ENCODE measurements at regions not wholly inside any gene's neighbourhood (a gene's known extent, or its start where the extent isn't known, plus 50 kb on each side); places are given as distances from the start of the nearest gene placed in this dataset.
A peak's percentile ranks its signal among the peaks of the same experiment; 100 is the strongest.

DNA sequence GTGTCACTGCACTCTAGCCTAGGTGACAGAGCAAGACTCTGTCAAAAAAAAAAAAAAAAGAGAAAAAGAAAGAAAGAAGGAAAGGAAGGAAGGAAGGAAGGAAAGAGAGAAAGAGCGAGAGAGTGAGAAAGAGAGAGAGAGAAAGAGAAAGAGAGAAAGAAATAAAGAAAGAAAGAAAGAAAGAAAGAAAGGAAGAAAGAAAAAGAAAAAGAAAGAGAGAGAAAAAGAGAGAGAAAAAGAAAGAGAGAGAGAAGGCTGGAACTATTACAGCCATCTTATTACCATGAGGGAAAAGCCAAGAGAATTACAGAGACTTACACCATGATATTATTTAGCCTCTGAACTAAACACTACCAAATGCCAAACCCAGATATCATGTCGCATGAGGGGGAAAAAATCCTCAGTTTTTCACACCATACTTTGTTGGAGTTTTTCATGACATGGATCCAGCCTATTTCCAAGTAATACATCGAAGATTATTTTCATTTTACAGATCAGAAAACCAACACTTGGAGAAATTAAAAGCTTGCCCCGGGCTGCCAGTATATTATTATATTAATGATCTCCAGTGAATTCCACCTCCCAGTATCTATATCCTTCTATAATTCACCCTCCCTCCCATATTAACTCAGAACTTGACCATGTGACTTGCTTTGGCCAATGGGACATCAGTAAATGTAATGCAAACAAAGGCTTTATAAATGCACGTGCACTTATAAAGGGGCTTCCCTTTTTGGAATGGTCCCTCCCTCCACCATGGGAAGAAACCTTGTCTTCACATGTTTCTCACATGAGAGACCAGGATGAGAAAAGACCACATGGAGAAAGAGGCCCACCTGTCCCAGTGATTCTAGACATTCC lies 148.6 kb downstream of the MIS18A start:
- no peak overlapping the region for H3K4me2 ChIP-seq (ENCODE audit: low read depth, low read length, poor library complexity, severe bottlenecking)
- no peak overlapping the region for H3K27ac ChIP-seq (ENCODE audit: low read length)
- peak; percentile 44 for DNase-seq
- no peaks in the 10 kb centered on the region for H3K4me1 ChIP-seq (ENCODE audit: low read length)
- H2AFZ ChIP-seq (ENCODE audit: low read length), result no peak overlapping the region
- no peaks in the 10 kb centered on the region for H4K20me1 ChIP-seq (ENCODE audit: insufficient read depth, low read depth, low read length)
- H3K36me3 ChIP-seq (ENCODE audit: insufficient read depth, low read length), result no peaks in the 10 kb centered on the region
- no peaks in the 10 kb centered on the region for H3K27me3 ChIP-seq (ENCODE audit: low read length)
- no peak overlapping the region for H3K4me3 ChIP-seq (ENCODE audit: low read length)
- no peaks in the 10 kb centered on the region for H3K9me3 ChIP-seq (ENCODE audit: low read length)
- H3K9ac ChIP-seq (ENCODE audit: low read length), result no peak overlapping the region
- no peaks in the 10 kb centered on the region for H3K9me2 ChIP-seq (replicated peaks; ENCODE audit: insufficient read depth, low read length)
- no peaks in the 10 kb centered on the region for H3K79me2 ChIP-seq (ENCODE audit: low read length)

DNA sequence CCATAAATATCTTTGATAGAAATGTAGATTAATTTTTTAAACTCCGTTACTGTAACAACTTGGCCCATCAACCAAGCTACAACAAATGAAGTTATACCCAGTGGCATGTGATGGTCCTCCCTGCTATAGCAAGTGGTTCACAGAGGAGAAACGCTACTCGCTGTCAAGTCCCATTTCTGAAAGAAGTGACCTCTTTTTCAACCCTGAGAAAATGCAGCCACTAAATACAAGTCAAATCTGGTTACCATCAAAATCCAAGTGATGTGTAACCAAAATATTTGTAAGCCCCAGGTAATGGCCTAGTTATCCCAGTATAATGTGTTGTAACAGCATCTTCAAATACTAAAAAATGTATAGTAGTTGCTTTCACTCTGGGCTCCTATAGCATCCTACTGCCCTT lies 151.8 kb downstream of the MIS18A start:
- H3K9ac ChIP-seq (ENCODE audit: low read length), result no peak overlapping the region

DNA sequence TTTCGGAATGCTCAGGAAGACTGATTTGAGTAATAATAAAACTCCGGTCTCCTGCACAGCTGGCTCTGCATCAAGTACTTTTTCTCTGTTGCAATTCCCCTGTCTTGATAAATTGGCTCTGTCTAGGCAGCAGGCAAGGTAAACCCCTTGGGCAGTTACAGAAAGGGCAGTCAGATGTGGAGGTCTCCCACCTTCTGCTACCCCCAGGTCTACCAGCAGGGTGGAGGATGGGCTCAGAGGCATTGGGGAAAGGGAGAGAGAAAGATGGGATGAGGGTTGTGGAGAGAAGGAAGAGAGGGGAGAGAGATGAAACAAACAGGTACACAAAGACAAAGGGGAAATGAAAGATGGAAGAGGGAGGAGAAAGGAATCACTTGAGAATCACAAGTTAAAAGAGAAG lies 156.8 kb downstream of the MIS18A start:
- Histone ChIP-seq H3K27me3 (ENCODE audit: low read length) (no peaks in the 10 kb centered on the region; the same call in 1 of the 2 replicates), H3K4me2 (ENCODE audit: low read depth, low read length, poor library complexity, severe bottlenecking) (no peak overlapping the region), H3K4me3 (ENCODE audit: low read length) (no peak overlapping the region), H3K79me2 (ENCODE audit: low read length) (no peaks in the 10 kb centered on the region), H3K9ac (ENCODE audit: low read length) (no peak overlapping the region), H4K20me1 (ENCODE audit: insufficient read depth, low read depth, low read length) (no peaks in the 10 kb centered on the region), H2AFZ (ENCODE audit: low read length) (no peak overlapping the region), H3K36me3 (ENCODE audit: insufficient read depth, low read length) (no peaks in the 10 kb centered on the region), H3K9me2 (replicated peaks; ENCODE audit: insufficient read depth, low read length) (no peaks in the 10 kb centered on the region), H3K4me1 (ENCODE audit: low read length) (no peaks in the 10 kb centered on the region), H3K27ac (ENCODE audit: low read length) (no peak overlapping the region), H3K9me3 (ENCODE audit: low read length) (no peaks in the 10 kb centered on the region)
- no peak for DNase-seq

More for the DNA sequence above, 151.8 kb downstream of the MIS18A start:
- H3K9me2 ChIP-seq (replicated peaks; ENCODE audit: insufficient read depth, low read length), result no peaks in the 10 kb centered on the region
- no peak overlapping the region for H3K27ac ChIP-seq (ENCODE audit: low read length)
- H2AFZ ChIP-seq (ENCODE audit: low read length), result no peak overlapping the region
- DNase-seq, result no peak
- no peak overlapping the region for H3K4me3 ChIP-seq (ENCODE audit: low read length)
- H3K4me1 ChIP-seq (ENCODE audit: low read length), result no peaks in the 10 kb centered on the region
- H3K36me3 ChIP-seq (ENCODE audit: insufficient read depth, low read length), result no peaks in the 10 kb centered on the region
- no peaks in the 10 kb centered on the region for H3K9me3 ChIP-seq (ENCODE audit: low read length)
- H4K20me1 ChIP-seq (ENCODE audit: insufficient read depth, low read depth, low read length), result no peaks in the 10 kb centered on the region
- H3K4me2 ChIP-seq (ENCODE audit: low read depth, low read length, poor library complexity, severe bottlenecking), result no peak overlapping the region
- H3K27me3 ChIP-seq (ENCODE audit: low read length), result no peaks in the 10 kb centered on the region; the same call in 1 of the 2 replicates
- no peaks in the 10 kb centered on the region for H3K79me2 ChIP-seq (ENCODE audit: low read length)

DNA sequence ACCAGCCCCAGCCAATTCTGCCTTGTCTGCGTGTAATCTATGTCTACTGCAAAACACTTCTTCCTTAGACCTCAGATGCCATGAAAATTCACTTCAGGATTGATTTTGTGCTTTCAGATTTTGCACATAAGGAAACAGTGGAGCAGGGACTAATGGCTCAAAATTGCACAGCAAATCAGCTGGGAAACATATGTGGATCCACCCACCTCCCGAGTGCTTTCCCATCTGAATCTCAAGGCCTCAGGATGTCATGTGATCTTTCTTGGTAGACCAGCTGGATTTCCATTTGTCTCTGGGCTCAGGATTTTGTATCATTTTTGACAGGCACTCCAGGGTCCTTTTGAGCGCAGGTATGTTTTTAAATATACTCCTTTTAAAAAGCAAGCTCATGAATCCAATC lies 158.6 kb downstream of the MIS18A start:
- Histone ChIP-seq H2AFZ (ENCODE audit: low read length) (no peak overlapping the region), H3K79me2 (ENCODE audit: low read length) (no peaks in the 10 kb centered on the region), H3K9ac (ENCODE audit: low read length) (no peak overlapping the region), H3K27me3 (ENCODE audit: low read length) (no peaks in the 10 kb centered on the region; the same call in 1 of the 2 replicates), H3K9me3 (ENCODE audit: low read length) (no peaks in the 10 kb centered on the region), H3K36me3 (ENCODE audit: insufficient read depth, low read length) (no peaks in the 10 kb centered on the region), H3K9me2 (replicated peaks; ENCODE audit: insufficient read depth, low read length) (no peaks in the 10 kb centered on the region), H3K4me1 (ENCODE audit: low read length) (no peaks in the 10 kb centered on the region), H3K4me2 (ENCODE audit: low read depth, low read length, poor library complexity, severe bottlenecking) (no peak overlapping the region), H3K4me3 (ENCODE audit: low read length) (no peak overlapping the region), H4K20me1 (ENCODE audit: insufficient read depth, low read depth, low read length) (no peaks in the 10 kb centered on the region), H3K27ac (ENCODE audit: low read length) (no peak overlapping the region)
- DNase-seq, result no peak

DNA sequence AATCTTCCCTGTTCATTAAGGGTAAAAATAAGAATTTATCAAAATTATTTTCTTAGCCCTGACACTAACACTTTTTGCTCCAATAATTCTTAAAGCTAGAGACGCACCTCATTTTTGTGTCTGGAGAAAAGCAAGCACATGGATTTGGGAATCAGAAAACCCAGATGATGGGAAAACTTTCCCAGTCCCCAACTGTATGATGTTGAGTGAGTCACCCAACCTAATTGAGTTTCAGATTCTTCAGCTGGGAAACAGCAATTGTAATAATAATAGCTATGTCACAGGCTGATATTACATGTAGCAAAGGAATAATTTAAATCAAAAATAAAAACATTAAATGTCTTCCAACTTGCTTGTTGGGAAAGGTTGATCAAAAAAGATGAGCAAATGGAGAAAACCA lies 159.0 kb downstream of the MIS18A start:
- H2AFZ ChIP-seq (ENCODE audit: low read length), result no peak overlapping the region

DNA sequence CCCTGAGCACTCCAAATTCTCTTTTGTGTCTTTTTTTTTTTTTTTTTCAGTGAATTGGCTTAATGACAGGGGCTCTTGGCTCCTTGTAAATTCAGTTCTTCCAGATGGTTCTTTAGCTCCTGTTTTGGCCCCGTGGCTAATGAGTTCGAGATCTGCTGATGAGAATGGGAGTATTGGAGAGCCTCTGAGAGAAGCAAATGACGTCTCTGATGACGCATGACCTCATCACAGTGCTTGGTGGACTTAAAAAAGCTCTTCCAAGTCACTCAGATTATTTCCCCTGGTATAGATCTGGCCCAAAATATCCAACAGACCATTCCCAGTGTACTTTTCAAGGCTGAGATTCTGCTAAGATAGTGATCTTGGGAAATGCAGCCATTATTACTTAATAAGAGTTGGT lies 159.5 kb downstream of the MIS18A start:
- no peak overlapping the region for H3K9ac ChIP-seq (ENCODE audit: low read length)
- DNase-seq, result no peak
- H3K27ac ChIP-seq (ENCODE audit: low read length), result no peak overlapping the region
- no peaks in the 10 kb centered on the region for H3K79me2 ChIP-seq (ENCODE audit: low read length)
- H3K27me3 ChIP-seq (ENCODE audit: low read length), result no peaks in the 10 kb centered on the region; the same call in 1 of the 2 replicates
- no peaks in the 10 kb centered on the region for H3K9me3 ChIP-seq (ENCODE audit: low read length)
- H4K20me1 ChIP-seq (ENCODE audit: insufficient read depth, low read depth, low read length), result no peaks in the 10 kb centered on the region
- H2AFZ ChIP-seq (ENCODE audit: low read length), result no peak overlapping the region
- H3K4me2 ChIP-seq (ENCODE audit: low read depth, low read length, poor library complexity, severe bottlenecking), result no peak overlapping the region
- no peaks in the 10 kb centered on the region for H3K9me2 ChIP-seq (replicated peaks; ENCODE audit: insufficient read depth, low read length)
- H3K36me3 ChIP-seq (ENCODE audit: insufficient read depth, low read length), result no peaks in the 10 kb centered on the region
- H3K4me1 ChIP-seq (ENCODE audit: low read length), result no peaks in the 10 kb centered on the region
- H3K4me3 ChIP-seq (ENCODE audit: low read length), result no peak overlapping the region

More for the DNA sequence above, 159.0 kb downstream of the MIS18A start:
- no peaks in the 10 kb centered on the region; the same call in 1 of the 2 replicates for H3K27me3 ChIP-seq (ENCODE audit: low read length)
- no peaks in the 10 kb centered on the region for H3K36me3 ChIP-seq (ENCODE audit: insufficient read depth, low read length)
- no peaks in the 10 kb centered on the region for H3K4me1 ChIP-seq (ENCODE audit: low read length)
- no peak overlapping the region for H3K9ac ChIP-seq (ENCODE audit: low read length)
- H4K20me1 ChIP-seq (ENCODE audit: insufficient read depth, low read depth, low read length), result no peaks in the 10 kb centered on the region
- no peak overlapping the region for H3K4me3 ChIP-seq (ENCODE audit: low read length)
- H3K27ac ChIP-seq (ENCODE audit: low read length), result no peak overlapping the region
- no peaks in the 10 kb centered on the region for H3K9me3 ChIP-seq (ENCODE audit: low read length)
- H3K9me2 ChIP-seq (replicated peaks; ENCODE audit: insufficient read depth, low read length), result no peaks in the 10 kb centered on the region
- no peak overlapping the region for H3K4me2 ChIP-seq (ENCODE audit: low read depth, low read length, poor library complexity, severe bottlenecking)
- DNase-seq, result no peak
- no peaks in the 10 kb centered on the region for H3K79me2 ChIP-seq (ENCODE audit: low read length)

DNA sequence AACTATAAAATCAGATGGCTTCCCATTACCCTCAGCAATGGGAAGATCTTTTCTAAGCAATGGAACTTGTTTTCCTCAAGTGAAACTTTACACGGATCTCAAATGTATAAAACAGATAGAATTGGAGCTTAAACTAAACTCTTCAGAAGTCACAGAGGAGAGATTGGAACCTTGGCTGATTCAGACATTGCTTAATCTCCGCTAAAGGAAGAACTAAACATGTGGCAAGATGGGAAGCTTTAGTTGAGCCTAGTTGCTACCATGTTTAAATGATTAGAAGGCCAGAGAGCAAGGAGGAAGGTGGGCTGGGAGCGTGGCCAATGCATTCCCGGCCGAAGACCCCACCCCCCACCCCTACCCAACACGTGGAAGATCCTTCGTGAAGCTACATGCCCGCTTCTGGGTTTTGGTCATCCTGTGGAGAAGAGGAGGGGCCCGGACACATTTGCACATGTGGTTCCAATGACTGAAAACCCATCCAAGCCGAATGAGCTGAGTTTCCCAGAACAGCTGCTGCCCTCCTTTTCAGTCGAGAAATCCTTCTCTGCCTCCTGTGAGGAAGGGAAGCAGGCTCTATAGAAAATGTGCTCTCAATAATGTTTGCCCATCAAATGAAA lies 164.3 kb downstream of the MIS18A start:
- Histone ChIP-seq H3K27ac (ENCODE audit: low read length) (no peak overlapping the region), H3K27me3 (ENCODE audit: low read length) (no peaks in the 10 kb centered on the region), H2AFZ (ENCODE audit: low read length) (no peak overlapping the region), H3K4me1 (ENCODE audit: low read length) (no peaks in the 10 kb centered on the region), H4K20me1 (ENCODE audit: insufficient read depth, low read depth, low read length) (no peaks in the 10 kb centered on the region), H3K9ac (ENCODE audit: low read length) (no peak overlapping the region), H3K36me3 (ENCODE audit: insufficient read depth, low read length) (no peaks in the 10 kb centered on the region), H3K9me2 (replicated peaks; ENCODE audit: insufficient read depth, low read length) (no peaks in the 10 kb centered on the region), H3K4me2 (ENCODE audit: low read depth, low read length, poor library complexity, severe bottlenecking) (no peak overlapping the region), H3K79me2 (ENCODE audit: low read length) (no peaks in the 10 kb centered on the region), H3K9me3 (ENCODE audit: low read length) (no peaks in the 10 kb centered on the region), H3K4me3 (ENCODE audit: low read length) (no peak overlapping the region)
- no peak for DNase-seq

DNA sequence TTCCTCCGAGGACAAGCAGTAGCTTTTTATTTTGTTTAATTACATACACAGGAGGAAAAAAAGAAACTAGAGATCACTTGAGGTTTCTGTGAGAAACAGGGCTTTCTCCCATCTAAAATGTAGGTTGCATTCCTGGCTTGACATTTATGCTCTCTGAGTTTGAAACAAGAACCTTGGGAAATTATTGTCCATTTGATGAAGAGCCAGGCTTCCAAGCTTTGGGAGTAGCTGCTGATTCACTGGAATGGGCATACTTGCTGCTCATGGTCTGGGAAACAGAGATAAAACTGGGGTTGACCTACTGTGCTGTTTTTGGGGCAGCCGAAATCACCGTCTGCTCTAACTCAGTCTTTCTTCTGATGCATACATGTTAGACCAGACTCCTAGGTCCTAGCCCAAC lies 165.4 kb downstream of the MIS18A start:
- Histone ChIP-seq H3K9me2 (replicated peaks; ENCODE audit: insufficient read depth, low read length) (no peaks in the 10 kb centered on the region), H3K4me1 (ENCODE audit: low read length) (no peaks in the 10 kb centered on the region), H3K4me3 (ENCODE audit: low read length) (no peak overlapping the region), H3K4me2 (ENCODE audit: low read depth, low read length, poor library complexity, severe bottlenecking) (no peak overlapping the region), H3K36me3 (ENCODE audit: insufficient read depth, low read length) (no peaks in the 10 kb centered on the region), H3K79me2 (ENCODE audit: low read length) (no peaks in the 10 kb centered on the region), H3K9me3 (ENCODE audit: low read length) (no peaks in the 10 kb centered on the region), H2AFZ (ENCODE audit: low read length) (no peak overlapping the region), H3K27ac (ENCODE audit: low read length) (no peak overlapping the region), H4K20me1 (ENCODE audit: insufficient read depth, low read depth, low read length) (no peaks in the 10 kb centered on the region), H3K9ac (ENCODE audit: low read length) (no peak overlapping the region), H3K27me3 (ENCODE audit: low read length) (no peaks in the 10 kb centered on the region)
- DNase-seq, result no peak
